ELR (cell line): ENCODE measurements at regions not wholly inside any gene's neighbourhood (a gene's known extent, or its start where the extent isn't known, plus 50 kb on each side); places are given as distances from the start of the nearest gene placed in this dataset.
"Not testable (repeated sequence)": the region's sequence is repeated elsewhere in the genome, so short reads cannot be mapped to it uniquely, and the experiment has no call there.

ENCODE experiments used
- DNase-seq: peaks from one replicate; pipeline ENCODE4 v3.0.0-alpha.2; 2015; ENCODE audit warnings: low read depth

- no peak for DNase-seq
These were observed 151.4 kb upstream of the EEA1 start for GRCh38 chr12:93080452-93080851.

- peak; percentile 36 for DNase-seq
These were observed 152.1 kb upstream of the EEA1 start for GRCh38 chr12:93080994-93081809.

- no peak for DNase-seq
These were observed 152.7 kb upstream of the EEA1 start for GRCh38 chr12:93081810-93082165.

- no peak for DNase-seq
These were observed 156.5 kb upstream of the EEA1 start for GRCh38 chr12:93085383-93086287.

- DNase-seq: no peak
These were observed 157.2 kb upstream of the EEA1 start for GRCh38 chr12:93086288-93086727.

- no peak for DNase-seq
These were observed 158.9 kb upstream of the EEA1 start for GRCh38 chr12:93087840-93088610.

GRCh38 chr12:93089805-93090569 lies 160.9 kb upstream of the EEA1 start:
- DNase-seq: peak; percentile 96

- peak; percentile 90 for DNase-seq
These were observed 161.7 kb upstream of the EEA1 start for GRCh38 chr12:93090731-93091172.

- no peak for DNase-seq
These were observed 163.0 kb upstream of the EEA1 start for GRCh38 chr12:93091886-93092648.

GRCh38 chr12:93092649-93092945 lies 163.5 kb upstream of the EEA1 start:
- no peak for DNase-seq

- DNase-seq: no peak
These were observed 164.1 kb upstream of the EEA1 start for GRCh38 chr12:93093243-93093642.

GRCh38 chr12:93094222-93094621 lies 165.1 kb upstream of the EEA1 start:
- DNase-seq: not testable (repeated sequence)

- DNase-seq: peak; percentile 17
These were observed 166.1 kb upstream of the EEA1 start for GRCh38 chr12:93094988-93095737.

- no peak for DNase-seq
These were observed 168.3 kb upstream of the EEA1 start for GRCh38 chr12:93097417-93097816.

- DNase-seq: peak; percentile 81
These were observed 169.0 kb upstream of the EEA1 start for GRCh38 chr12:93098077-93098476.

- no peak for DNase-seq
These were observed 170.7 kb upstream of the EEA1 start for GRCh38 chr12:93099792-93100191.

- no peak for DNase-seq
These were observed 171.5 kb upstream of the EEA1 start for GRCh38 chr12:93100610-93101009.

GRCh38 chr12:93101367-93101766 lies 172.3 kb upstream of the EEA1 start:
- no peak for DNase-seq

GRCh38 chr12:93102312-93102711 lies 173.2 kb upstream of the EEA1 start:
- DNase-seq: no peak

GRCh38 chr12:93102744-93103143 lies 173.6 kb upstream of the EEA1 start:
- no peak for DNase-seq
